ENCODE measurements at regions not wholly inside any gene's neighbourhood (a gene's known extent, or its start where the extent isn't known, plus 50 kb on each side); places are given as distances from the start of the nearest gene placed in this dataset.

DNA sequence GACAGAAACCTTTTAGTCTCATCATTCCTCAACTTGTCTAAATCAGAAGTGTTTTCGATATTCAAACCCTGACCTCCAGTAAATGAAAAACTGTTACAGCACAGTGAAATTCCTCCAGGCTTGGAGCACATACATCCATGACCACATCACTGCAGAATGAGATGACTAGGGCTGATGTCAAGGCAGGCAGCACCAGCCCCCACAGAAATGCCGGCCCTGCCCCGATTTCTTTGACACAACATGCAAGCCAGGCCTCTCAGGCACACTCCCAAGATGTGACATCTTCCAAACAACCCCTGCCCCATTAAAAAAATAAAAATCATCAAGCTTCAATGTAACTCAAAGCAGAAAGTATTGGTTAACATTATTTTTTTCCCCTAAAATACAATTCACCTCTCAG, 103.3 kb downstream of the CTAGE1 start:
- intact Hi-C loops (cut with micrococcal nuclease; ENCODE audit: unreplicated experiment), result no loop called here
- ChIA-PET CTCF (no interaction called here), POLR2A (ENCODE audit: unreplicated experiment) (no interaction called here)
- no peak for DNase-seq
- Histone ChIP-seq H3F3A (ENCODE audit: insufficient read depth, low read depth) (no peaks in the 10 kb centered on the region), H3K79me2 (ENCODE audit: low read depth) (no peaks in the 10 kb centered on the region), H3K36me3 (ENCODE audit: low read depth) (no peaks in the 10 kb centered on the region), H3K4me3 (no peak overlapping the region), H3K4me2 (no peak overlapping the region), H3K4me1 (replicated peaks; ENCODE audit: insufficient read depth) (no peaks in the 10 kb centered on the region), H2AFZ (no peak overlapping the region), H3K9me3 (ENCODE audit: insufficient read depth, low read depth) (no peaks in the 10 kb centered on the region), H3K27me3 (ENCODE audit: insufficient read depth, low read depth) (no peaks in the 10 kb centered on the region), H3K27ac (no peak overlapping the region), H4K20me1 (ENCODE audit: insufficient read depth) (no peaks in the 10 kb centered on the region), H3K9me2 (ENCODE audit: insufficient read depth) (no peaks in the 10 kb centered on the region)
- TF ChIP-seq EZH2 (IDR thresholded peaks at IDR 0.05; ENCODE audit: low read depth), result no peak
- TF ChIP-seq, protein P1, sequence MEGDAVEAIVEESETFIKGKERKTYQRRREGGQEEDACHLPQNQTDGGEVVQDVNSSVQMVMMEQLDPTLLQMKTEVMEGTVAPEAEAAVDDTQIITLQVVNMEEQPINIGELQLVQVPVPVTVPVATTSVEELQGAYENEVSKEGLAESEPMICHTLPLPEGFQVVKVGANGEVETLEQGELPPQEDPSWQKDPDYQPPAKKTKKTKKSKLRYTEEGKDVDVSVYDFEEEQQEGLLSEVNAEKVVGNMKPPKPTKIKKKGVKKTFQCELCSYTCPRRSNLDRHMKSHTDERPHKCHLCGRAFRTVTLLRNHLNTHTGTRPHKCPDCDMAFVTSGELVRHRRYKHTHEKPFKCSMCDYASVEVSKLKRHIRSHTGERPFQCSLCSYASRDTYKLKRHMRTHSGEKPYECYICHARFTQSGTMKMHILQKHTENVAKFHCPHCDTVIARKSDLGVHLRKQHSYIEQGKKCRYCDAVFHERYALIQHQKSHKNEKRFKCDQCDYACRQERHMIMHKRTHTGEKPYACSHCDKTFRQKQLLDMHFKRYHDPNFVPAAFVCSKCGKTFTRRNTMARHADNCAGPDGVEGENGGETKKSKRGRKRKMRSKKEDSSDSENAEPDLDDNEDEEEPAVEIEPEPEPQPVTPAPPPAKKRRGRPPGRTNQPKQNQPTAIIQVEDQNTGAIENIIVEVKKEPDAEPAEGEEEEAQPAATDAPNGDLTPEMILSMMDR (conservative IDR thresholded peaks at IDR 0.05), result no peak
- no TSS peak for BruUV-seq (replicated peaks)

DNA sequence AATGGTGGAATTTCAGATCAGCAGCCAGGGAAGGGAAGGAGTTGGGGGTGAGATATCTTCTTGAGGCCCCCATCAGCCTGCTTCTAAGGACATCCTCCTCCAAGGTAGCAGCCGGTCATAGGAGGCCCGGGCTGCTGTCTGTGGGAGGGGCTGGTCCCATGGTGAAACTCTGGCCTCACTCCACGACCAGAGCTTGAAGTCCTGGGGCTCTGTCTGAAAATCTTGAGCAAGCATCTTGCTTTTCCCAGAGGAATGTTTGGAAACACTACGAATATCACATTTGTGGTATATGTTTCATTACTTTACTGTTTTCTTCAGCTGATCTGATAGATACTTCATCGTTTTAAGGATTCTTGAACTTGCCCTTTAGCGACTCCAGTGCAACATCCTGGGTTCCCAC, 103.7 kb downstream of the CTAGE1 start:
- Histone ChIP-seq H4K20me1 (ENCODE audit: insufficient read depth) (no peaks in the 10 kb centered on the region), H3K4me2 (no peak overlapping the region), H3F3A (ENCODE audit: insufficient read depth, low read depth) (no peaks in the 10 kb centered on the region), H3K27ac (no peak overlapping the region), H2AFZ (no peak overlapping the region), H3K79me2 (ENCODE audit: low read depth) (no peaks in the 10 kb centered on the region), H3K4me3 (no peak overlapping the region), H3K4me1 (replicated peaks; ENCODE audit: insufficient read depth) (no peaks in the 10 kb centered on the region), H3K27me3 (ENCODE audit: insufficient read depth, low read depth) (no peaks in the 10 kb centered on the region), H3K9me2 (ENCODE audit: insufficient read depth) (no peaks in the 10 kb centered on the region), H3K9me3 (ENCODE audit: insufficient read depth, low read depth) (no peaks in the 10 kb centered on the region), H3K36me3 (ENCODE audit: low read depth) (no peaks in the 10 kb centered on the region)
- TF ChIP-seq, protein P1 (conservative IDR thresholded peaks at IDR 0.05), result no peak
- no peak for TF ChIP-seq EZH2 (IDR thresholded peaks at IDR 0.05; ENCODE audit: low read depth)
- no peak for DNase-seq
- intact Hi-C loops (cut with micrococcal nuclease; ENCODE audit: unreplicated experiment), result no loop called here
- no TSS peak for BruUV-seq (replicated peaks)
- ChIA-PET CTCF (no interaction called here), POLR2A (ENCODE audit: unreplicated experiment) (no interaction called here)

DNA sequence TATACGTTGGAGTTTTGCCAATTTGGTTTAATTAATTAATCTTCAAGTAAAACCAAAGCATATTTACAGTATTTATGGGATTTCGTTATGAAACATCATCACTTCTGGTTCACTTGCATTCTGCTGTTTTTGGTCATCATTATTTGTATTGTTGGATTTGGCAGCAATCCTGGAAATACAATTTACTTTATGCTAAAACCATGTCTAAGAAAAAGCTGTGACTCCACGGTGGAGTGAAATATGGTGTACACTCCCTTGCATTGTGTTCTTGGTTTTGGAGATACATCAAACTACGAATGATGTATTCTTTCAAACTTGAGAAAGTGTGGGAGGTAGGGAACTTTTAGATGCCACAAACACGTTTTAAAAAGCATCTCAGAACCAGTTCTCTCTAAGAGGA, 106.4 kb downstream of the CTAGE1 start:
- no peak overlapping the region for H3K4me3 ChIP-seq
- no peak overlapping the region for H3K27ac ChIP-seq
- no peak for TF ChIP-seq EZH2 (IDR thresholded peaks at IDR 0.05; ENCODE audit: low read depth)
- TF ChIP-seq, protein P1 (conservative IDR thresholded peaks at IDR 0.05), result no peak
- peaks cover 5% of the 10 kb centered on the region; the same call in 1 of the 2 replicates for H3K4me1 ChIP-seq (replicated peaks; ENCODE audit: insufficient read depth)
- H3K9me3 ChIP-seq (ENCODE audit: insufficient read depth, low read depth), result 0 out of 2 replicates have a peak, but pooled peaks cover 5% of the 10 kb centered on the region
- H3K79me2 ChIP-seq (ENCODE audit: low read depth), result no peaks in the 10 kb centered on the region
- no peak overlapping the region for H3K4me2 ChIP-seq
- no peak overlapping the region for H2AFZ ChIP-seq
- H3K27me3 ChIP-seq (ENCODE audit: insufficient read depth, low read depth), result no peaks in the 10 kb centered on the region
- no peak for DNase-seq
- no peaks in the 10 kb centered on the region for H3K9me2 ChIP-seq (ENCODE audit: insufficient read depth)
- ChIA-PET POLR2A (ENCODE audit: unreplicated experiment) (no interaction called here), CTCF (no interaction called here)
- intact Hi-C loops (cut with micrococcal nuclease; ENCODE audit: unreplicated experiment), result no loop called here
- H3K36me3 ChIP-seq (ENCODE audit: low read depth), result no peaks in the 10 kb centered on the region
- H3F3A ChIP-seq (ENCODE audit: insufficient read depth, low read depth), result no peaks in the 10 kb centered on the region
- no peaks in the 10 kb centered on the region for H4K20me1 ChIP-seq (ENCODE audit: insufficient read depth)
- BruUV-seq (replicated peaks), result no TSS peak
